MM.1S (cell line): ENCODE measurements at regions not wholly inside any gene's neighbourhood (a gene's known extent, or its start where the extent isn't known, plus 50 kb on each side); places are given as distances from the start of the nearest gene placed in this dataset.

Experiments
- DNase-seq: peaks from one replicate; pipeline ENCODE4 v3.0.0-alpha.2; 2015
- H2AFZ ChIP-seq: fragments of 300-600 bp; sonication (generic); 2 replicates; pipeline ENCODE4 v1.6.0; 2016; ENCODE audit warnings: antibody characterized with exemption, low read length
- H3F3A ChIP-seq: fragments of 300-600 bp; sonication (generic); 2 replicates; pipeline ENCODE4 v1.6.1; 2016; ENCODE audit warnings: mild to moderate bottlenecking, antibody characterized with exemption, low read length, moderate library complexity, mixed read lengths; ENCODE audit not compliant: insufficient read depth
- H3K27ac ChIP-seq: fragments of 300-600 bp; sonication (generic); 2 replicates; pipeline ENCODE4 v1.5.1; 2016; ENCODE audit warnings: mild to moderate bottlenecking, low read length
- H3K27me3 ChIP-seq: fragments of 300-600 bp; sonication (generic); replicated peaks from 2 replicates; pipeline ENCODE4 v1.6.0; 2016; ENCODE audit warnings: low read length; ENCODE audit not compliant: insufficient read depth
- H3K36me3 ChIP-seq: fragments of 300-600 bp; sonication (generic); replicated peaks from 2 replicates; pipeline ENCODE4 v1.6.1; 2016; ENCODE audit warnings: mild to moderate bottlenecking, low read length, mixed read lengths; ENCODE audit not compliant: insufficient read depth
- H3K4me1 ChIP-seq: fragments of 300-600 bp; sonication (generic); 2 replicates; pipeline ENCODE4 v1.6.1; 2016; ENCODE audit warnings: low read length, mixed read lengths
- H3K4me2 ChIP-seq: fragments of 300-600 bp; sonication (generic); 2 replicates; pipeline ENCODE4 v1.6.0; 2016; ENCODE audit warnings: low read depth, low read length
- H3K4me3 ChIP-seq: fragments of 300-600 bp; sonication (generic); 2 replicates; pipeline ENCODE4 v1.5.1; 2016; ENCODE audit warnings: low read length, mixed read lengths
- H3K79me2 ChIP-seq: fragments of 300-600 bp; sonication (generic); 2 replicates; pipeline ENCODE4 v1.6.1; 2016; ENCODE audit warnings: mixed run types, low read length, mixed read lengths
- H3K9ac ChIP-seq: fragments of 300-600 bp; sonication (generic); 2 replicates; pipeline ENCODE4 v1.6.1; 2016; ENCODE audit warnings: low read length, mixed read lengths
- H3K9me2 ChIP-seq: fragments of 300-600 bp; sonication (generic); replicated peaks from 2 replicates; pipeline ENCODE4 v1.6.1; 2016; ENCODE audit warnings: mild to moderate bottlenecking, low read length, mixed read lengths; ENCODE audit not compliant: insufficient read depth
- H3K9me3 ChIP-seq: fragments of 300-600 bp; sonication (generic); replicated peaks from 2 replicates; pipeline ENCODE4 v1.6.1; 2016; ENCODE audit warnings: mild to moderate bottlenecking, low read length, mixed read lengths; ENCODE audit not compliant: insufficient read depth
- H4K20me1 ChIP-seq: fragments of 300-600 bp; sonication (generic); 2 replicates; pipeline ENCODE4 v1.6.1; 2016; ENCODE audit warnings: mild to moderate bottlenecking, low read length, moderate library complexity, mixed read lengths; ENCODE audit not compliant: insufficient read depth
- CTCF ChIP-seq: fragments of 300-600 bp; sonication (generic); IDR thresholded peaks from 2 replicates; pipeline ENCODE4 v1.5.1; 2016; ENCODE audit warnings: antibody characterized with exemption, low read length, mixed read lengths
- EZH2 ChIP-seq: fragments of 300-600 bp; sonication (generic); optimal IDR thresholded peaks from 2 replicates; pipeline ENCODE3; 2017; ENCODE audit warnings: low read depth, mild to moderate bottlenecking, antibody characterized with exemption, low read length, mixed read lengths
- EZH2phosphoT487 ChIP-seq: fragments of 300-600 bp; sonication (generic); IDR thresholded peaks from 2 replicates; pipeline ENCODE4 v1.6.1; 2018; ENCODE audit warnings: antibody characterized with exemption, low read length

DNA sequence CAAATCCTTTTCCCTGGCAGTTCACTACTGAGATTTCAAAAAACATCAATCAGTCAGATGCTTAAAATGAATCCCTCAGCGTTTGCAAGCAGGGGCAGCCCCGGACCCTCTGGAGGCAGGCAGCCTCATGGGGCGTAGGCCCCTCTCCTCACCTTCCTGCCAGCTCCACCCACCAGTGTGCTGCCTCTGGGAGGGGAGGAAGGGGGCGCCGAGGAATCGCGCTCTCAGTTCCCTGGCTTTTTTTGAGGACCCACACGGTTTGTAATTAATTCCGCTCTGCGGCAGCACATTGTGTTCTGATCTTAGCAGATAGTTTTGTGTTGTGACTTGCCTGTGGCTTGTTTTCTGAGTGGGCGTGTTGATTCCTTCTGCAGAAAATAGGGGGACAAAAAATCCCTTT is 159.9 kb downstream of the KLF13 start:
- no peak overlapping the region for H3K27ac ChIP-seq
- no peaks in the 10 kb centered on the region for H4K20me1 ChIP-seq
- H3K9me3 ChIP-seq = no peaks in the 10 kb centered on the region
- no peak for DNase-seq
- no peaks in the 10 kb centered on the region for H3K9me2 ChIP-seq
- TF ChIP-seq CTCF (no peak), EZH2phosphoT487 (no peak), EZH2 (no peak)
- H3K4me1 ChIP-seq = peaks cover 25% of the 10 kb centered on the region
- no peak overlapping the region for H3K9ac ChIP-seq
- H3K4me3 ChIP-seq = no peak overlapping the region
- no peak overlapping the region for H2AFZ ChIP-seq
- H3K36me3 ChIP-seq = no peaks in the 10 kb centered on the region
- no peaks in the 10 kb centered on the region for H3K27me3 ChIP-seq
- H3K79me2 ChIP-seq = no peaks in the 10 kb centered on the region
- H3F3A ChIP-seq = peaks cover 4% of the 10 kb centered on the region; the same call in 1 of the 2 replicates
- H3K4me2 ChIP-seq = no peak overlapping the region

DNA sequence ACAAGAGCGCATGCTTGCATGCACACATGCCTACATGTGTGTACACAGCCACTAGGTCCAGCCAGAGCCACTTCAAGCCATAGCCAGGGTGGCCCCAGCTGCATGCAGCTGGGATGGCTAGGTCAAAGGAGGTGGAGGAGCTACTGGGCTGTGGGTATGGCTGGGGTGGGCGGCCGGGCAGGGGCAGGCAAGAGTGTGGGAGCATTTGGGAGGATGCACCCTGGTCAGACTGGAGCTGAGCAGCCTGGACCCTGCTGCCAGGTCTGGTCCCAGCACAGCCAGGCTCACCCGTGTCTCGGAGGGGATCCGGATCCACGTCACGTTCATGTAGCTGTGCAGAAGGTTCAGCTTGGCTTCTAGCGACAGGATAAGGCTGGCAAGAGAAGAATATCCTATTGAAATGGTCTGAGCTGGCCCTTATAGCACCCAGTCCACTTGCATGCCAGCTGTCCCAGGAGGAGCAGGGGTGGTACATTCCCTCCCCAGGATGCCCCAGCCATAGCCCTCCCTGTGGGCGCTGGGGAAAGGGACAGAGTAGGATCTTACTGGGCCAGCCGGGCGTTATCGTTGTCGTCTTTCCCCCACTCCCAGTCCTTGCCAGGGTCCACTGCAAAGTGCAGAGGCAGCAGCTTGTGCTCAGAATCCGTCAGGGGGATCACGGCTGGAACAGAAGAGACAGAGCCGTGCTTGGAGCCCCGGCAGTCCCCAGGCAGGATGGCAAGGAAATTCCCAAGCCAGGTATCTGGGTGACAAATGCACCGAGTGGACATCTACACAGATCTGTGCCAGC is 160.5 kb downstream of the KLF13 start:
- TF ChIP-seq EZH2phosphoT487 = no peak
- TF ChIP-seq EZH2 = no peak
- TF ChIP-seq CTCF = no peak
- Histone ChIP-seq H3K27me3 (no peaks in the 10 kb centered on the region), H3K4me1 (peaks cover 25% of the 10 kb centered on the region), H3K9me2 (no peaks in the 10 kb centered on the region), H3K9me3 (no peaks in the 10 kb centered on the region), H3K79me2 (no peaks in the 10 kb centered on the region), H3K4me3 (no peak overlapping the region), H2AFZ (no peak overlapping the region), H4K20me1 (no peaks in the 10 kb centered on the region), H3K9ac (no peak overlapping the region), H3K4me2 (no peak overlapping the region), H3K36me3 (no peaks in the 10 kb centered on the region), H3K27ac (no peak overlapping the region), H3F3A (peaks cover 6% of the 10 kb centered on the region; the same call in 1 of the 2 replicates)
- DNase-seq = no peak

DNA sequence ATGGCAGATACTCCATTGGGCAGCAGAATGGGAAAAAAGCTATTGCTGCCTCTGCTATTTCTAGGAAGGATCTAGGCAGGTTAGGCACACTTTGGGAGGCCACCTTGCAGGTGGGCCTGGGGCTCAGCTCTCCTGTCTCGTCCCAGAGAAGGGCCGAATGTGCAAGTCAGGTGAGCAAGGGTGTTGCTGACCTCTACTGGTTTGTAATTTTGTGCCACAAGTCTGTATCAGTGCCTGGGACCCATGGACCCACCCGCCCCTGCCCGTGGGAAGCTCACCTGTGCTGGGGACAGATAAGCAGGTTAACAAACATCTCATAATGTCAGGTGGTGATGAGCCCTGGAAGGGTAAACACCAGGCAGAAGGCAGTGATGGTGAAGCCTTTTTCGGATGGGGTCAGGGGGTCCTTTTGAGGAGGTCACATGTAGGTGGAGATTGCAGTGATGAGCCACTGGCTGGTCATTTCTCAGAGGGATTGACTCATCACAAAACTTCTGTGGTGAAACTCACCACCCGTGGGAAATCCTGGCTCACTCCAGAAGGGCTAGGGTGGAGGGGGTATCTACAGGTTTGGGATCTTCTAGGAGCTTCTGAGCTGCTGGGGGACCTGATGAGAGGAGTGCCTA is 161.3 kb downstream of the KLF13 start:
- Histone ChIP-seq H3K27ac (no peak overlapping the region), H2AFZ (peak overlapping the region; percentile 72; the same call in 1 of the 2 replicates)
- TF ChIP-seq CTCF = peak; percentile 33
- no peak for TF ChIP-seq EZH2phosphoT487

More for the DNA sequence above, 161.3 kb downstream of the KLF13 start:
- Histone ChIP-seq H3K9me2 (no peaks in the 10 kb centered on the region), H3F3A (peaks cover 6% of the 10 kb centered on the region; the same call in 1 of the 2 replicates), H4K20me1 (no peaks in the 10 kb centered on the region), H3K4me1 (peaks cover 25% of the 10 kb centered on the region), H3K4me2 (peak overlapping the region; percentile 23; the same call in 1 of the 2 replicates), H3K36me3 (no peaks in the 10 kb centered on the region), H3K4me3 (no peak overlapping the region), H3K9ac (no peak overlapping the region), H3K27me3 (no peaks in the 10 kb centered on the region), H3K9me3 (no peaks in the 10 kb centered on the region), H3K79me2 (no peaks in the 10 kb centered on the region)
- DNase-seq = peak; percentile 56
